IMR-90 (cell line): ENCODE measurements at regions not wholly inside any gene's neighbourhood (a gene's known extent, or its start where the extent isn't known, plus 50 kb on each side); places are given as distances from the start of the nearest gene placed in this dataset.

ENCODE experiments used
- ATAC-seq: fragments of 200-7000 bp; cut with Tn5 transposase; 2 replicates; pipeline ENCODE4 v1.9.1; 2020; ENCODE audit warnings: low read depth, mild to moderate bottlenecking, moderate library complexity
- BruUV-seq: library from RNA; stranded (reverse); fragments of 400-500 nt; replicated peaks from 2 replicates; lab custom pipeline; 2021; lab: Mats Ljungman, UMichigan
- CTCF ChIA-PET: fragments of 300-600 bp; formaldehyde crosslinking; extraction: SDS; loops from one replicate; lab custom pipeline; 2021; ENCODE audit warnings: antibody characterized with exemption; lab: Yijun Ruan, JAX
- POLR2A ChIA-PET: fragments of 300-600 bp; sonication (Branson Sonifier 250); formaldehyde crosslinking; loops from one replicate; lab custom pipeline; 2022; ENCODE audit warnings: antibody characterized with exemption; ENCODE audit not compliant: unreplicated experiment; lab: Charles Lee
- DNase-seq: peaks from one replicate; pipeline ENCODE4 v3.0.0; 2013
- H2AFZ ChIP-seq: replicated peaks from 2 replicates; pipeline ENCODE3; 2013; ENCODE audit warnings: low read length, mild to moderate bottlenecking; ENCODE audit not compliant: poor library complexity
- H2AK5ac ChIP-seq: 2 replicates; pipeline ENCODE4 v1.6.1; 2013; ENCODE audit warnings: low read depth, low read length, inconsistent platforms
- H2AK9ac ChIP-seq: replicated peaks from 2 replicates; pipeline ENCODE3; 2013; ENCODE audit warnings: mild to moderate bottlenecking, low read depth, low read length, moderate library complexity; ENCODE audit not compliant: poor library complexity
- H2BK120ac ChIP-seq: 2 replicates; pipeline ENCODE4 v1.6.1; 2013; ENCODE audit warnings: low read depth, low read length, inconsistent platforms
- H2BK15ac ChIP-seq: 3 replicates; pipeline ENCODE4 v1.6.1; 2013; ENCODE audit warnings: low read depth, low read length, inconsistent platforms
- H2BK20ac ChIP-seq: 2 replicates; pipeline ENCODE4 v1.6.1; 2013; ENCODE audit warnings: low read depth, mild to moderate bottlenecking, inconsistent platforms, low read length, moderate library complexity
- H2BK5ac ChIP-seq: 2 replicates; pipeline ENCODE4 v1.6.1; 2013; ENCODE audit warnings: mild to moderate bottlenecking, low read depth, low read length, inconsistent platforms; ENCODE audit not compliant: poor library complexity, severe bottlenecking
- H3K14ac ChIP-seq: replicated peaks from 2 replicates; pipeline ENCODE4 v1.6.1; 2013; ENCODE audit warnings: low read depth, low read length, inconsistent platforms
- H3K18ac ChIP-seq: 2 replicates; pipeline ENCODE4 v1.6.1; 2013; ENCODE audit warnings: low read depth, low read length, control low read depth
- H3K23ac ChIP-seq: 2 replicates; pipeline ENCODE4 v1.6.1; 2013; ENCODE audit warnings: low read depth, low read length, inconsistent platforms
- H3K27ac ChIP-seq: 2 replicates; pipeline ENCODE4 v1.5.1; 2013; ENCODE audit warnings: mild to moderate bottlenecking, control low read depth, low read length; ENCODE audit not compliant: insufficient read depth
- H3K27me3 ChIP-seq: 2 replicates; pipeline ENCODE4 v1.6.1; 2013; ENCODE audit warnings: low read length; ENCODE audit not compliant: control insufficient read depth, insufficient read depth
- H3K36me3 ChIP-seq: 2 replicates; pipeline ENCODE4 v1.6.1; 2013; ENCODE audit warnings: low read length, mixed read lengths; ENCODE audit not compliant: control insufficient read depth, insufficient read depth
- H3K4ac ChIP-seq: 2 replicates; pipeline ENCODE4 v1.6.1; 2013; ENCODE audit warnings: low read depth, low read length, inconsistent platforms
- H3K4me1 ChIP-seq: 2 replicates; pipeline ENCODE4 v1.6.1; 2013; ENCODE audit warnings: low read length, mixed read lengths; ENCODE audit not compliant: control insufficient read depth, insufficient read depth
- H3K4me2 ChIP-seq: 2 replicates; pipeline ENCODE4 v1.6.1; 2013; ENCODE audit warnings: low read depth, mild to moderate bottlenecking, control low read depth, low read length, moderate library complexity
- H3K4me3 ChIP-seq: 2 replicates; pipeline ENCODE4 v1.5.1; 2013; ENCODE audit warnings: low read depth, mild to moderate bottlenecking, control low read depth, low read length, moderate library complexity; ENCODE audit not compliant: insufficient read depth
- H3K56ac ChIP-seq: 2 replicates; pipeline ENCODE4 v1.6.1; 2013; ENCODE audit warnings: low read length, inconsistent platforms; ENCODE audit not compliant: insufficient read depth; ENCODE audit errors: extremely low read depth
- H3K79me1 ChIP-seq, 2 experiments: 2 replicates each; pipeline ENCODE4 v1.6.1; 2013; ENCODE audit warnings: low read length in 2 of 2, inconsistent platforms in 1 of 2, low read depth in 1 of 2
- H3K9ac ChIP-seq: 2 replicates; pipeline ENCODE4 v1.6.1; 2013; ENCODE audit warnings: low read depth, low read length, control low read depth
- H3K9me1 ChIP-seq: 2 replicates; pipeline ENCODE4 v1.6.1; 2013; ENCODE audit warnings: low read length, inconsistent platforms; ENCODE audit not compliant: insufficient read depth
- H3K9me3 ChIP-seq: 2 replicates; pipeline ENCODE4 v1.6.1; 2013; ENCODE audit warnings: low read length; ENCODE audit not compliant: control insufficient read depth, insufficient read depth
- H4K20me1 ChIP-seq: 2 replicates; pipeline ENCODE4 v1.6.1; 2013; ENCODE audit warnings: low read length, inconsistent platforms; ENCODE audit not compliant: insufficient read depth
- H4K5ac ChIP-seq: 2 replicates; pipeline ENCODE4 v1.6.1; 2013; ENCODE audit warnings: mild to moderate bottlenecking, low read depth, low read length, control low read depth
- H4K8ac ChIP-seq, 2 experiments: 2 replicates each; pipeline ENCODE4 v1.6.1; 2013; ENCODE audit warnings: low read depth in 2 of 2, low read length in 2 of 2, control low read depth in 1 of 2, inconsistent platforms in 1 of 2
- H4K91ac ChIP-seq: 2 replicates; pipeline ENCODE4 v1.6.1; 2013; ENCODE audit warnings: low read depth, low read length, inconsistent platforms; ENCODE audit not compliant: insufficient read depth
- CHD1 ChIP-seq: IDR thresholded peaks from 2 replicates; pipeline ENCODE4 v1.6.1; 2012; ENCODE audit warnings: low read depth, low read length, improper control_type of control experiment
- CTCF ChIP-seq: conservative IDR thresholded peaks from 2 replicates; pipeline ENCODE4 v1.5.1; 2012; ENCODE audit warnings: mild to moderate bottlenecking, low read depth, low read length, improper control_type of control experiment
- MAFK ChIP-seq: IDR thresholded peaks from 2 replicates; pipeline ENCODE4 v1.6.1; 2012; ENCODE audit warnings: low read depth, low read length, improper control_type of control experiment
- MXI1 ChIP-seq: IDR thresholded peaks from 2 replicates; pipeline ENCODE4 v1.6.1; 2012; ENCODE audit warnings: low read depth, mild to moderate bottlenecking, low read length, moderate library complexity, borderline replicate concordance
- NFE2L2 ChIP-seq: fragments of 150-350 bp; IDR thresholded peaks from 2 replicates; pipeline ENCODE4 v1.6.1; 2016; ENCODE audit warnings: low read depth, mild to moderate bottlenecking, low read length
- POLR2A ChIP-seq: IDR thresholded peaks from 2 replicates; pipeline ENCODE4 v1.6.1; 2012; ENCODE audit warnings: mild to moderate bottlenecking, low read depth, low read length
- RCOR1 ChIP-seq: IDR thresholded peaks from 2 replicates; pipeline ENCODE4 v1.6.1; 2012; ENCODE audit warnings: mild to moderate bottlenecking, low read length, improper control_type of control experiment; ENCODE audit not compliant: insufficient replicate concordance
- RFX5 ChIP-seq: IDR thresholded peaks from 2 replicates; pipeline ENCODE4 v1.8.0; 2012; ENCODE audit warnings: low read depth, mild to moderate bottlenecking, low read length, moderate library complexity
- SMC3 ChIP-seq: fragments of 150-350 bp; IDR thresholded peaks from 2 replicates; pipeline ENCODE4 v1.6.1; 2016; ENCODE audit warnings: low read depth, mild to moderate bottlenecking, antibody characterized with exemption, low read length, moderate library complexity
- USF2 ChIP-seq: fragments of 150-350 bp; IDR thresholded peaks from 2 replicates; pipeline ENCODE4 v1.6.1; 2017; ENCODE audit warnings: mild to moderate bottlenecking, antibody characterized with exemption, low read length, low read depth
- WGBS, 2 experiments: methylation state at CpG; one replicate each; pipeline versions ENCODE4 v1.1.5 to v1.1.7; 2013; ENCODE audit warnings: missing lambda C conversion rate in 2 of 2; ENCODE audit not compliant: insufficient read length in 1 of 2; ENCODE audit errors: extremely low coverage in 2 of 2; 5-methylcytosine and 5-hydroxymethylcytosine counted together
- dilution Hi-C: fragments of 300-500 bp; cut with HindIII; formaldehyde crosslinking; loops from one replicate; pipeline ENCODE4 v1.14.3; 2018; ENCODE audit warnings: low sequenced_read_pairs; ENCODE audit not compliant: unreplicated experiment
- in situ Hi-C: fragments of 300-500 bp; cut with MboI; formaldehyde crosslinking; loops from 3 replicates; pipeline ENCODE4 v1.14.3; 2019; ENCODE audit warnings: low sequenced_read_pairs, inconsistent platforms, mixed read lengths
- intact Hi-C: fragments of 100-400 bp; cut with micrococcal nuclease; formaldehyde crosslinking; loops from 2 replicates; pipeline ENCODE4 v1.10.0; 2022

GRCh38 chr2:239903803-239904202, 121.3 kb downstream of the NDUFA10 start:
- no peak overlapping the region for H4K91ac ChIP-seq
- 87% methylated on average over 3 of the region's 6 CpGs; no CpG with 5 or more reads in 1 of the 2 experiments for WGBS, 2 experiments
- no peak for ATAC-seq
- H2BK5ac ChIP-seq: no peak overlapping the region
- H3K79me1 ChIP-seq: no peaks in the 10 kb centered on the region
- H3K4me1 ChIP-seq: no peaks in the 10 kb centered on the region
- TF ChIP-seq CHD1: no peak
- no peak for TF ChIP-seq USF2
- TF ChIP-seq MXI1: no peak
- TF ChIP-seq SMC3: no peak
- TF ChIP-seq MAFK: no peak
- no peak for TF ChIP-seq CTCF
- no peak for TF ChIP-seq RCOR1
- TF ChIP-seq RFX5: no peak
- TF ChIP-seq NFE2L2: no peak
- TF ChIP-seq POLR2A: no peak
- no peak overlapping the region for H3K23ac ChIP-seq
- in situ Hi-C loops (no loop called here), intact Hi-C loops (no loop called here), dilution Hi-C loops (no loop called here)
- H3K4ac ChIP-seq: no peak overlapping the region
- H3K4me3 ChIP-seq: no peak overlapping the region
- no peaks in the 10 kb centered on the region for H4K20me1 ChIP-seq
- ChIA-PET CTCF (no interaction called here), POLR2A (no interaction called here)
- BruUV-seq: no TSS peak
- H3K36me3 ChIP-seq: no peaks in the 10 kb centered on the region
- H2BK120ac ChIP-seq: no peak overlapping the region
- H3K56ac ChIP-seq: no peak overlapping the region
- no peak overlapping the region for H3K27ac ChIP-seq
- no peak overlapping the region for H4K8ac ChIP-seq
- no peaks in the 10 kb centered on the region for H3K27me3 ChIP-seq
- no peak overlapping the region for H3K9ac ChIP-seq
- H2BK20ac ChIP-seq: no peak overlapping the region
- no peak overlapping the region for H2AK9ac ChIP-seq
- DNase-seq: no peak
- H3K14ac ChIP-seq: no peak overlapping the region
- H3K4me2 ChIP-seq: no peak overlapping the region
- no peak overlapping the region for H2BK15ac ChIP-seq
- no peak overlapping the region for H3K18ac ChIP-seq
- H2AFZ ChIP-seq: no peak overlapping the region
- H2AK5ac ChIP-seq: no peak overlapping the region
- no peaks in the 10 kb centered on the region for H3K9me1 ChIP-seq
- H4K5ac ChIP-seq: no peak overlapping the region
- 0 out of 2 replicates have a peak, but pooled peaks cover 2% of the 10 kb centered on the region for H3K9me3 ChIP-seq
